ENCODE measurements at regions not wholly inside any gene's neighbourhood (a gene's known extent, or its start where the extent isn't known, plus 50 kb on each side); places are given as distances from the start of the nearest gene placed in this dataset.

DNA sequence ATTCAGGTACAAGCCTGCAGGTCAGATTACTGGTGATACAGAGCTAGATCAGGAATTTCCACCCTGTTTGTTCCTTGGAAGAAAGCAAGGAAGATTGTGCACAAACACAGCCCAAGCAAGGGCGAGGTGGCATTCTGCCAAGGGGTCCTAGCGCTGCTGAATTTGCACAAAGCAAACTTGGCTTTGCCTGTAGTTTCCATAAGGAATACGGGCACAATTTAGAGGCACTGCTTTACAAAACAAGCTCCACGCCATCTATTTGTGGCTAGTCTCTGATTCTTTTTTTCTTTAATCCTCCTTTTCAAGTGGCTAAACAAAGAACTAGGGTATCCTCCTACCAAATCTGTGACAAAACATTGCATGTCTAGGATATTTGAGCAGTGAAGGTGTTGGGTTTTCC lies 195.5 kb upstream of the ACVR2A start:
- TF ChIP-seq POLR2A (IDR thresholded peaks at IDR 0.05; ENCODE audit: borderline replicate concordance, extremely low read depth, insufficient read depth, insufficient read length) (no peak), CTCF (IDR thresholded peaks at IDR 0.05 in 2 of 3, conservative IDR thresholded peaks at IDR 0.05 in 1 of 3; ENCODE audit: borderline replicate concordance in 1 of 3, insufficient read depth in 1 of 3, low read depth in 2 of 3, low read length in 2 of 3) (no peak), POLR2AphosphoS5 (IDR thresholded peaks at IDR 0.05; ENCODE audit: low read depth, low read length) (no peak), SIN3A (IDR thresholded peaks at IDR 0.05; ENCODE audit: low read depth) (no peak), YY1 (IDR thresholded peaks at IDR 0.05; ENCODE audit: extremely low read depth, insufficient replicate concordance, low read depth, low read length) (no peak)
- TF ChIP-seq, protein P1, sequence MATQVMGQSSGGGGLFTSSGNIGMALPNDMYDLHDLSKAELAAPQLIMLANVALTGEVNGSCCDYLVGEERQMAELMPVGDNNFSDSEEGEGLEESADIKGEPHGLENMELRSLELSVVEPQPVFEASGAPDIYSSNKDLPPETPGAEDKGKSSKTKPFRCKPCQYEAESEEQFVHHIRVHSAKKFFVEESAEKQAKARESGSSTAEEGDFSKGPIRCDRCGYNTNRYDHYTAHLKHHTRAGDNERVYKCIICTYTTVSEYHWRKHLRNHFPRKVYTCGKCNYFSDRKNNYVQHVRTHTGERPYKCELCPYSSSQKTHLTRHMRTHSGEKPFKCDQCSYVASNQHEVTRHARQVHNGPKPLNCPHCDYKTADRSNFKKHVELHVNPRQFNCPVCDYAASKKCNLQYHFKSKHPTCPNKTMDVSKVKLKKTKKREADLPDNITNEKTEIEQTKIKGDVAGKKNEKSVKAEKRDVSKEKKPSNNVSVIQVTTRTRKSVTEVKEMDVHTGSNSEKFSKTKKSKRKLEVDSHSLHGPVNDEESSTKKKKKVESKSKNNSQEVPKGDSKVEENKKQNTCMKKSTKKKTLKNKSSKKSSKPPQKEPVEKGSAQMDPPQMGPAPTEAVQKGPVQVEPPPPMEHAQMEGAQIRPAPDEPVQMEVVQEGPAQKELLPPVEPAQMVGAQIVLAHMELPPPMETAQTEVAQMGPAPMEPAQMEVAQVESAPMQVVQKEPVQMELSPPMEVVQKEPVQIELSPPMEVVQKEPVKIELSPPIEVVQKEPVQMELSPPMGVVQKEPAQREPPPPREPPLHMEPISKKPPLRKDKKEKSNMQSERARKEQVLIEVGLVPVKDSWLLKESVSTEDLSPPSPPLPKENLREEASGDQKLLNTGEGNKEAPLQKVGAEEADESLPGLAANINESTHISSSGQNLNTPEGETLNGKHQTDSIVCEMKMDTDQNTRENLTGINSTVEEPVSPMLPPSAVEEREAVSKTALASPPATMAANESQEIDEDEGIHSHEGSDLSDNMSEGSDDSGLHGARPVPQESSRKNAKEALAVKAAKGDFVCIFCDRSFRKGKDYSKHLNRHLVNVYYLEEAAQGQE (IDR thresholded peaks at IDR 0.05; ENCODE audit: low read depth), result no peak
- TF ChIP-seq, protein P2, sequence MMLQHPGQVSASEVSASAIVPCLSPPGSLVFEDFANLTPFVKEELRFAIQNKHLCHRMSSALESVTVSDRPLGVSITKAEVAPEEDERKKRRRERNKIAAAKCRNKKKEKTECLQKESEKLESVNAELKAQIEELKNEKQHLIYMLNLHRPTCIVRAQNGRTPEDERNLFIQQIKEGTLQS (IDR thresholded peaks at IDR 0.05), result no peak
